22Rv1 (cell line): ENCODE measurements at regions not wholly inside any gene's neighbourhood (a gene's known extent, or its start where the extent isn't known, plus 50 kb on each side); places are given as distances from the start of the nearest gene placed in this dataset.

Source experiments
- ZFX ChIP-seq: fragments of 450-650 bp; IDR thresholded peaks from 2 replicates; pipeline ENCODE4 v1.6.1; 2017; ENCODE audit warnings: antibody characterized with exemption, borderline replicate concordance
- TF ChIP-seq, protein P1 (sequence below): fragments of 450-650 bp; IDR thresholded peaks from 2 replicates; pipeline ENCODE4 v1.5.1; 2017; ENCODE audit warnings: mild to moderate bottlenecking

DNA sequence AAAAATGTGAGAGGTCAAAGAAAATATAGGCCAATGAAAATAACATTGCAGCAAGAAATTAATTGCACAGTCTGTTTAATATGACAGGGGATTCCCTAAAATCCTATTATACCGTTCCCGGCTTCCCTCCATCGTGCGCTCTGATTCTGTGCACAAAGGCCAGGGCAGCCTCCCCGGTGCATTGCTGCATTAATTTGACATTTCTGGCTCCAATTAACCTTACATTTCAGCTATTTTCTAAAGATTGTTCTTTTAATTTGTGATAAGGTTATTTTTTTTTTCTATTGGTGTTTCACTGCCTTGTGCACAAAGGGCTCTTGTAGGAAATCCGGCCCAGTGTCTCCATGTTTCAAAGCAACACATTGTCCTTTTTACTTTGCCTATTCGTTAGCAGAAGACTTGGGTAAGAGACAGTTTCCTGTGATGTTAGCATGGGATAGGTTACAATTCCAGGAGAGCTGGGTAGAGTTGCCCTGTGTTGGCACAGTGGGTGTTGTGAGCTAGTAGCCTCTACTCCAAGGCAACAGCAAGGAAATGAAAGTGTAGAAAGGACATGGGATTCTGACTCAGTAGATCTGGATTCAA, 257.3 kb upstream of the IGF1R start:
- TF ChIP-seq, protein P1, sequence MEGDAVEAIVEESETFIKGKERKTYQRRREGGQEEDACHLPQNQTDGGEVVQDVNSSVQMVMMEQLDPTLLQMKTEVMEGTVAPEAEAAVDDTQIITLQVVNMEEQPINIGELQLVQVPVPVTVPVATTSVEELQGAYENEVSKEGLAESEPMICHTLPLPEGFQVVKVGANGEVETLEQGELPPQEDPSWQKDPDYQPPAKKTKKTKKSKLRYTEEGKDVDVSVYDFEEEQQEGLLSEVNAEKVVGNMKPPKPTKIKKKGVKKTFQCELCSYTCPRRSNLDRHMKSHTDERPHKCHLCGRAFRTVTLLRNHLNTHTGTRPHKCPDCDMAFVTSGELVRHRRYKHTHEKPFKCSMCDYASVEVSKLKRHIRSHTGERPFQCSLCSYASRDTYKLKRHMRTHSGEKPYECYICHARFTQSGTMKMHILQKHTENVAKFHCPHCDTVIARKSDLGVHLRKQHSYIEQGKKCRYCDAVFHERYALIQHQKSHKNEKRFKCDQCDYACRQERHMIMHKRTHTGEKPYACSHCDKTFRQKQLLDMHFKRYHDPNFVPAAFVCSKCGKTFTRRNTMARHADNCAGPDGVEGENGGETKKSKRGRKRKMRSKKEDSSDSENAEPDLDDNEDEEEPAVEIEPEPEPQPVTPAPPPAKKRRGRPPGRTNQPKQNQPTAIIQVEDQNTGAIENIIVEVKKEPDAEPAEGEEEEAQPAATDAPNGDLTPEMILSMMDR: no peak
- no peak for TF ChIP-seq ZFX
